Adrenal gland (tissue), 5 donors: ENCODE measurements at regions not wholly inside any gene's neighbourhood (a gene's known extent, or its start where the extent isn't known, plus 50 kb on each side); places are given as distances from the start of the nearest gene placed in this dataset.

Experiments
- CTCF ChIP-seq, 6 experiments: fragments of 450-650 bp in 4 of 6; fragments of 200-600 bp in 2 of 6; sonication (generic) in 1 of 6; IDR thresholded peaks; 1 replicate in 5 of 6; 2 replicates in 1 of 6; pipeline versions ENCODE4 v1.5.1 to v1.8.0; 2016 to 2021; ENCODE audit warnings: antibody characterized with exemption in 6 of 6, mild to moderate bottlenecking in 2 of 6, moderate library complexity in 1 of 6
- POLR2A ChIP-seq, 2 donors: fragments of 450-650 bp; IDR thresholded peaks; one replicate each; pipeline ENCODE4 v1.6.1; 2017; ENCODE audit warnings: antibody characterized with exemption in 2 of 2, mild to moderate bottlenecking in 2 of 2, moderate library complexity in 1 of 2
- donor health status: DM: no; HTN: no; CAD: no.

DNA sequence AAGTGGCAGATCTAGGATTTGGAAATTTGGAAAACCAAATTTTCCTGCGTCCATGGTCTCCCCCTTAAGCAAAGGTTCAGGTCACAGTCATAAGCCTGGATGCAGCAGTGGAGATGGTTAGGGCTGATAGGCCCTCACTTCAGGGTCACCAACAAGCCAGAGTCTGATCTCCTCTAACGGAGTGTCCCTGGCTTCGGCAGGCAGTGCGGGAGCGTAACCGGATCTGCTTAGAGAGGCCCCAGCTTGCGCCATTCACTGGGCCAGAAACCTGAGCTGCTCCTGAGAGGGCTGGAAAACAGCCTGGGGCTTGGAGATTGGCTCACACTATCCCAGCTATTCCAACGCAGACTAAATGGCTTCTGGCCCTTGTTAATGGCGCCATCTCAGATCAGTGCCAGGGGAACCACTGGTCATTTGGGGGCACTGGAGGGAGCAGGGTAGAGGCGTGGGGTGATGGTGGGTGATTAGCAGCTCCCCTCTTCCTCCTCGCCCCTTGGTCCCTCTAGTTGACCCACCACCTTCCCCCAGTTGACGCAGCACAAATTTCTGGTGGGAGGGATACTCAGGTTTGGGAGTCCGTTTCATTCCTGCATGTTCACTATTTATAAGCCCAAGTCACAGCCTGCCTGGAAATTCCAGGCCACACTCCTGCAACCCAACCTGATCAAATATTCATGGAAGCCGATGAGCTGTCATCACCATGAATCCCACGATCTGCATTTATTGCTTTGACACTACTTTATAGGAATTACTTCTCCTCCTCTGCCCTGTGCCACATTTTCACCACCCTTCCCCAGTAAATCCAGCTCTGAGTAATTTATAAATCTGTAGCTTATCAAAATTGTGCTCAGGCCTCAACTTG lies 134.6 kb upstream of the CPEB4 start:
- no peak for TF ChIP-seq CTCF (IDR thresholded peaks at IDR 0.05)
- peak in 1 of 2 donors; percentile 66 for TF ChIP-seq POLR2A (IDR thresholded peaks at IDR 0.05)
